Mucosa of rectum (tissue), 2 donors: ENCODE measurements at regions not wholly inside any gene's neighbourhood (a gene's known extent, or its start where the extent isn't known, plus 50 kb on each side); places are given as distances from the start of the nearest gene placed in this dataset.

Source experiments
- H3K27ac ChIP-seq, 2 donors: one replicate each; pipeline ENCODE4 v1.7.0; 2013; ENCODE audit warnings: inconsistent platforms in 2 of 2, low read depth in 2 of 2, low read length in 2 of 2
- H3K27me3 ChIP-seq, 2 donors: one replicate each; pipeline ENCODE4 v1.7.0; 2013; ENCODE audit warnings: low read length in 2 of 2; ENCODE audit not compliant: control insufficient read depth in 2 of 2, insufficient read depth in 2 of 2
- H3K36me3 ChIP-seq, 2 donors: one replicate each; pipeline ENCODE4 v1.7.0; 2013; ENCODE audit warnings: low read length in 2 of 2; ENCODE audit not compliant: control insufficient read depth in 2 of 2, insufficient read depth in 2 of 2
- H3K4me1 ChIP-seq, 2 donors: one replicate each; pipeline ENCODE4 v1.7.0; 2013; ENCODE audit warnings: low read length in 2 of 2, mild to moderate bottlenecking in 1 of 2; ENCODE audit not compliant: control insufficient read depth in 2 of 2, insufficient read depth in 2 of 2
- H3K4me3 ChIP-seq, 2 donors: one replicate each; pipeline ENCODE4 v1.7.0; 2013; ENCODE audit warnings: low read length in 2 of 2
- H3K9ac ChIP-seq, 2 donors: one replicate each; pipeline ENCODE4 v1.7.0; 2013; ENCODE audit warnings: low read length in 2 of 2, low read depth in 1 of 2, mild to moderate bottlenecking in 1 of 2
- H3K9me3 ChIP-seq, 2 donors: one replicate each; pipeline ENCODE4 v1.7.0; 2013; ENCODE audit warnings: low read length in 2 of 2; ENCODE audit not compliant: control insufficient read depth in 2 of 2
- donor health status: healthy.
- donor health status: Normal muscosa, but diverticular disease.

- Histone ChIP-seq H3K27ac (no peak overlapping the region), H3K9me3 (no peaks in the 10 kb centered on the region), H3K4me1 (no peaks in the 10 kb centered on the region), H3K9ac (no peak overlapping the region), H3K27me3 (peaks cover 0 to 6% of the 10 kb centered on the region in 2 donors), H3K36me3 (no peaks in the 10 kb centered on the region), H3K4me3 (no peak overlapping the region)
Measured at GRCh38 chr22:22803285-22803853, 84.2 kb upstream of the IGLL5 start.

DNA sequence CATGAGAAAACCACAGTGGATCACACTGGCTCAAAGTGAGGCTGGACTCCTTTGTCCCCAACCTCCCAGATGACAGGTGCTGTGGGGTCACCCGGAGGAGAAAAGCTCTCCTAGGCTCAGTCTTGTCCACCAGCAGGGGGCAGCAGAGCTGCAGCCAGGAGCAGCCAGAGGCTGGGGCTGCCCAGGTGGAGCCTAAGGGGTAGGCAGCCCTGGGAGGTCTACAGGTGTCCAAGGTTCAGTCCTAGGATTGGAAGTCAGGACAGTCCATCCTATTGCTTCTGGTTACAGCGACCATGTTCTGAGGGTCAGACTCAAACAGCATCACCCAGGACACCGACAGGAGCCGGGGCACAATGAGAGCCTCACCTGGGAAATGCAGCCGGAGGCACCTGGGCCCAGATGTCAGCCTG lies 77.6 kb upstream of the IGLL5 start:
- H3K36me3 ChIP-seq = no peaks in the 10 kb centered on the region
- H3K27me3 ChIP-seq = peaks cover 0 to 6% of the 10 kb centered on the region in 2 donors
- no peak overlapping the region for H3K9ac ChIP-seq
- no peak overlapping the region for H3K27ac ChIP-seq
- no peak overlapping the region for H3K4me3 ChIP-seq
- H3K9me3 ChIP-seq = no peaks in the 10 kb centered on the region
- H3K4me1 ChIP-seq = no peaks in the 10 kb centered on the region

- Histone ChIP-seq H3K4me1 (no peaks in the 10 kb centered on the region), H3K27ac (no peak overlapping the region), H3K27me3 (peaks cover 0 to 6% of the 10 kb centered on the region in 2 donors), H3K9ac (no peak overlapping the region), H3K36me3 (no peaks in the 10 kb centered on the region), H3K4me3 (no peak overlapping the region), H3K9me3 (no peaks in the 10 kb centered on the region)
Measured at GRCh38 chr22:22810471-22810870, 77.1 kb upstream of the IGLL5 start.

- no peaks in the 10 kb centered on the region for H3K4me1 ChIP-seq
- no peak overlapping the region for H3K27ac ChIP-seq
- H3K36me3 ChIP-seq = no peaks in the 10 kb centered on the region
- no peak overlapping the region for H3K9ac ChIP-seq
- H3K9me3 ChIP-seq = no peaks in the 10 kb centered on the region
- no peak overlapping the region for H3K4me3 ChIP-seq
- peaks cover 0 to 6% of the 10 kb centered on the region in 2 donors for H3K27me3 ChIP-seq
Measured at GRCh38 chr22:22811016-22812009, 76.3 kb upstream of the IGLL5 start.

DNA sequence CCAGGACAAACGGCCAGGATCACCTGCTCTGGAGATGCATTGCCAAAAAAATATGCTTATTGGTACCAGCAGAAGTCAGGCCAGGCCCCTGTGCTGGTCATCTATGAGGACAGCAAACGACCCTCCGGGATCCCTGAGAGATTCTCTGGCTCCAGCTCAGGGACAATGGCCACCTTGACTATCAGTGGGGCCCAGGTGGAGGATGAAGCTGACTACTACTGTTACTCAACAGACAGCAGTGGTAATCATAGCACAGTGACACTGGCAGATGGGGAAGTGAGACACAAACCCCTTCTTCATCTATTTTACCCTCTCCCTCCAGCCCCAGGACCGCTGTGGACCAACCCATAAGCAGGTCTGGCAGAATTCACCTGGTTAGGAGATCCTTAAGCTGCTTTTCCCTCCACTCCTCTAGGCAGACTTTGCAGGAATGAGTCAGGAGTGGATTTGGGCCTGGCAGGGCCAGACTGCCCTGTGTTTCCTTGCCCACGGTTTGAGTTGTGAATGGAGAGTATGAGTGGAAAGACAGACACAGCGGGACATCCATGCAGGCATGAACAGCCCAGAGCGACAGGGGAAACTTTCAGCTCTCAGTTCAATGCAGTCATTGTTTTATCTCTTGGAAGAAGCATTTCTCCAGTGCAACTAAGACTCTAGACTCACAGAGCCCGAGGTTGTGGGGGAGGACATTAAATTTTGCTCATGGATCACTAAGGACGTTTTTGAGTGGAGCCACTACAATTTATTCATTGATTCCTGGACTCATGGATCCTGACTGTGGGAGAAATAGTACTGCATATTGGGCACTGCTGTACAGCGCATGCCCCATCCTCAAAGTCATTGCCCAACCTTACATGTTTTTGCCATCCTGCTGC lies 75.3 kb upstream of the IGLL5 start:
- Histone ChIP-seq H3K4me1 (no peaks in the 10 kb centered on the region), H3K27me3 (no peaks in the 10 kb centered on the region), H3K9me3 (no peaks in the 10 kb centered on the region), H3K36me3 (no peaks in the 10 kb centered on the region), H3K4me3 (no peak overlapping the region), H3K27ac (no peak overlapping the region), H3K9ac (no peak overlapping the region)

- H3K9me3 ChIP-seq = no peaks in the 10 kb centered on the region
- H3K27me3 ChIP-seq = no peaks in the 10 kb centered on the region
- no peaks in the 10 kb centered on the region for H3K4me1 ChIP-seq
- no peak overlapping the region for H3K4me3 ChIP-seq
- no peaks in the 10 kb centered on the region for H3K36me3 ChIP-seq
- H3K27ac ChIP-seq = no peak overlapping the region
- H3K9ac ChIP-seq = no peak overlapping the region
Measured at GRCh38 chr22:22813126-22814075, 74.2 kb upstream of the IGLL5 start.

GRCh38 chr22:22814666-22815396 lies 72.8 kb upstream of the IGLL5 start:
- Histone ChIP-seq H3K9me3 (no peaks in the 10 kb centered on the region), H3K4me3 (no peak overlapping the region), H3K4me1 (no peaks in the 10 kb centered on the region), H3K27me3 (no peaks in the 10 kb centered on the region), H3K36me3 (no peaks in the 10 kb centered on the region), H3K27ac (no peak overlapping the region), H3K9ac (no peak overlapping the region)

DNA sequence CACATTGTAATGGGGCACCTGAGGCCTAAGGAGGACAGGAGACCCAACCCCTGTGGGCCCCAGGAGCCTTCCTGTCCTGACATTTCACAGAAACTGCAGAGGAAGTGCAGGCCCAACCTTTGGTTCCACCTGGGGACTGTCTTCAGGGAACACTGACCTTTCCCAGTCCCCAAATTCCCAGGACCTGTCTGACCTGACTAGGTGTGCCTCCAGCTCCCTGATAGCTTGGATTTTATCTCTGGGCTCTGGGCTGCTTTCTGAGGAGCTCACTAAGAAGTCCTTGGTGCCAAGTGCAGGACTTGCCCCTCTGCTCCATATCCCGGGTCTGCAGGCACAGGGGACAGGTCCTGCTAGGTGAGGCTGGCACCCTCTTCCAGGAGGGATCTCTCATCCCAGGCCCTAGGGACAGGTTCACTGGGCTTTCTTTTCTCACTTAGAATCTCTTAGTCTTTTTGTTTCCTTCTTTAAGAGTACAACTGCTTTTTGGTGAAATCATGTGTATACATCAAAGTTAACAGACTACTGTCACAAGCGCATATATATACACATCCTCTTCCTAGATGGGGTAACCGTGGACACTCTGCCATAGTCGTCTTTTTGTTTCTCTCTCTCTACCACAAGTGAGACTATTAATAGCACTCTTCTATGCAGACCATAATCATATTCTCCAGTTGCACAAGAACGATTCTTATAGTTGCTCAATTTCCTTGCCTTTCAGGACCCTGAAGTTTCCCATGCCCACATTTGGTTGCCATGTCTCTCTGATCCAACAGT lies 72.0 kb upstream of the IGLL5 start:
- H3K9me3 ChIP-seq = no peaks in the 10 kb centered on the region
- no peak overlapping the region for H3K4me3 ChIP-seq
- H3K36me3 ChIP-seq = no peaks in the 10 kb centered on the region
- no peak overlapping the region for H3K27ac ChIP-seq
- H3K27me3 ChIP-seq = no peaks in the 10 kb centered on the region
- no peak overlapping the region for H3K9ac ChIP-seq
- no peaks in the 10 kb centered on the region for H3K4me1 ChIP-seq
